WTC11 (cell line): ENCODE measurements at regions not wholly inside any gene's neighbourhood (a gene's known extent, or its start where the extent isn't known, plus 50 kb on each side); places are given as distances from the start of the nearest gene placed in this dataset.

Experiments
- ATAC-seq: fragments of 200-7000 bp; cut with Tn5 transposase; 2 replicates; pipeline ENCODE4 v1.10.0; 2021; ENCODE audit warnings: mild to moderate bottlenecking, moderate library complexity
- CTCF ChIA-PET: fragments of 300-600 bp; sonication (Branson Sonifier 250); formaldehyde crosslinking; loops from one replicate; lab custom pipeline; 2021; ENCODE audit warnings: antibody characterized with exemption; lab: Charles Lee
- POLR2A ChIA-PET: fragments of 350-600 bp; sonication (Branson Sonifier 250); formaldehyde crosslinking; loops from one replicate; lab custom pipeline; 2021; ENCODE audit warnings: antibody characterized with exemption; lab: Charles Lee
- DNase-seq: peaks from one replicate; pipeline ENCODE4 v3.0.0; 2021; ENCODE audit warnings: low spot score
- H3K27ac Mint-ChIP-seq: 2 replicates; pipeline ENCODE4 v1.8.0; 2021; ENCODE audit warnings: mixed read lengths
- H3K27me3 Mint-ChIP-seq: 2 replicates; pipeline ENCODE4 v1.8.0; 2021; ENCODE audit warnings: low read depth, mild to moderate bottlenecking, moderate library complexity, mixed read lengths
- H3K36me3 Mint-ChIP-seq: 2 replicates; pipeline ENCODE4 v1.8.0; 2021; ENCODE audit warnings: mixed read lengths
- H3K4me1 Mint-ChIP-seq: 2 replicates; pipeline ENCODE4 v1.8.0; 2022; ENCODE audit warnings: mixed read lengths
- H3K4me3 Mint-ChIP-seq: 2 replicates; pipeline ENCODE4 v1.8.0; 2021; ENCODE audit warnings: mild to moderate bottlenecking, moderate library complexity, mixed read lengths
- H3K9me3 Mint-ChIP-seq: 2 replicates; pipeline ENCODE4 v1.8.0; 2021; ENCODE audit warnings: mixed read lengths
- ATF1 ChIP-seq: sonication (generic); formaldehyde crosslinking; IDR thresholded peaks from 2 replicates; pipeline ENCODE4 v1.8.1; 2023; ENCODE audit warnings: mild to moderate bottlenecking, moderate library complexity, missing genetic modification reagents
- CREB1 ChIP-seq: sonication (generic); formaldehyde crosslinking; IDR thresholded peaks from 2 replicates; pipeline ENCODE4 v1.8.0; 2023; ENCODE audit warnings: mild to moderate bottlenecking, missing genetic modification reagents
- ELF4 ChIP-seq: sonication (generic); formaldehyde crosslinking; IDR thresholded peaks from 2 replicates; pipeline ENCODE4 v1.8.1; 2022; ENCODE audit warnings: low read depth, mild to moderate bottlenecking, moderate library complexity, missing genetic modification reagents
- ETV6 ChIP-seq: sonication (generic); formaldehyde crosslinking; IDR thresholded peaks from 2 replicates; pipeline ENCODE4 v1.8.1; 2022; ENCODE audit warnings: mild to moderate bottlenecking, missing genetic modification reagents
- NR1H2 ChIP-seq: sonication (generic); formaldehyde crosslinking; IDR thresholded peaks from 2 replicates; pipeline ENCODE4 v1.9.0; 2021; ENCODE audit warnings: mild to moderate bottlenecking, moderate library complexity, missing genetic modification reagents
- PRRX2 ChIP-seq: fragments of 250-450 bp; sonication (Bioruptor Pico); IDR thresholded peaks from 2 replicates; pipeline ENCODE4 v1.8.0; 2021; ENCODE audit warnings: mild to moderate bottlenecking
- SP1 ChIP-seq: sonication (generic); formaldehyde crosslinking; conservative IDR thresholded peaks from 2 replicates; pipeline ENCODE4 v1.8.1; 2022; ENCODE audit warnings: missing genetic modification reagents
- ZNF219 ChIP-seq: sonication (generic); formaldehyde crosslinking; IDR thresholded peaks from 2 replicates; pipeline ENCODE4 v1.8.0; 2023; ENCODE audit warnings: missing genetic modification reagents, mild to moderate bottlenecking, borderline replicate concordance
- ZNF416 ChIP-seq: fragments of 250-450 bp; sonication (Bioruptor Pico); IDR thresholded peaks from 2 replicates; pipeline ENCODE4 v1.9.0; 2021; ENCODE audit warnings: mild to moderate bottlenecking, inconsistent platforms
- ZNF671 ChIP-seq: fragments of 250-450 bp; sonication (Bioruptor Pico); IDR thresholded peaks from 2 replicates; pipeline ENCODE4 v1.8.0; 2021; ENCODE audit warnings: mild to moderate bottlenecking
- TF ChIP-seq, protein P1 (sequence below): sonication (generic); formaldehyde crosslinking; IDR thresholded peaks from 2 replicates; pipeline ENCODE4 v1.8.1; 2022; ENCODE audit warnings: low read depth, missing genetic modification reagents, borderline replicate concordance
- TF ChIP-seq, protein P2 (sequence below): sonication (generic); formaldehyde crosslinking; IDR thresholded peaks from 2 replicates; pipeline ENCODE4 v1.8.1; 2023; ENCODE audit warnings: mild to moderate bottlenecking, missing genetic modification reagents, moderate library complexity
- TF ChIP-seq, protein P3 (sequence below): fragments of 250-450 bp; sonication (Bioruptor Pico); conservative IDR thresholded peaks from 2 replicates; pipeline ENCODE4 v1.9.0; 2021; ENCODE audit warnings: mild to moderate bottlenecking
- TF ChIP-seq, protein P4 (sequence below): sonication (generic); formaldehyde crosslinking; IDR thresholded peaks from 2 replicates; pipeline ENCODE4 v1.8.1; 2023; ENCODE audit warnings: mild to moderate bottlenecking, missing genetic modification reagents, moderate library complexity
- TF ChIP-seq, protein P5 (sequence below): fragments of 250-450 bp; sonication (Bioruptor Pico); IDR thresholded peaks from 2 replicates; pipeline ENCODE4 v1.9.0; 2021; ENCODE audit warnings: mild to moderate bottlenecking, borderline replicate concordance
- TF ChIP-seq, protein P6 (sequence below): sonication (generic); formaldehyde crosslinking; IDR thresholded peaks from 2 replicates; pipeline ENCODE4 v1.8.1; 2022; ENCODE audit warnings: mild to moderate bottlenecking, missing genetic modification reagents, moderate library complexity, borderline replicate concordance
- TF ChIP-seq, protein P7 (sequence below): sonication (generic); formaldehyde crosslinking; IDR thresholded peaks from 2 replicates; pipeline ENCODE4 v1.8.1; 2022; ENCODE audit warnings: mild to moderate bottlenecking, moderate library complexity, missing genetic modification reagents
- TF ChIP-seq, protein P8 (sequence below): fragments of 250-450 bp; sonication (Bioruptor Pico); IDR thresholded peaks from 2 replicates; pipeline ENCODE4 v1.9.0; 2021; ENCODE audit warnings: mild to moderate bottlenecking

DNA sequence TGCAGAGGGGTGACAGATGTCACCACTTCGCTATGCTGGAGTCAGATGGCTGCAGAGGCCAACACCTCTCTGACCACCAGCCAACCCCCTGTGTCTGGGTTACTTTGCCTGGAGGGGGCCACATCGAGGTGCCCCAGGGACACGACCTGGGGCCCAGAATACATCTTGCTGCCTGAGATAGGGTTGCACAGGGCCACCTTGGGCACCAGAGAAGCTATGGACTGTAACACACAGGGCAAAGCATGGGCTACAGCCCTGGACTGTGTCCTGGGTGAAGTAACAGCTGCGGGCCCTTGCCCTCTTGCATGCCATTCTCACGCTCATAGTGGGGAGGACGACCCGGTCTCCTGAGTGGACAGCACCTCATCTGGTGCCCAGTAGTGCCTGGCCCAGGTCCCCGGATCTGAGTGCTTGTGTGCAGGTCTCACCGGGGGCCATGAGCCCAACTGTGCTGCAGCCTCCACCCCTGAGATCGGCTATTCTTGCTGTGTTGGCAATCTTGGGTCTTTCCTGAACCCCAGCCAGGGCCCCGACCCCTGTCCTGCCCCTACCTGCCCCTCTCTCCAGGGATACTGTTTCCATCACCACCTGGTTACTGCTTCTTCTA, 115.2 kb upstream of the GDF10 start:
- ChIA-PET CTCF (no interaction called here), POLR2A (no interaction called here)
- Mint-ChIP-seq H3K27me3 (no peaks in the 10 kb centered on the region), H3K4me3 (no peak overlapping the region), H3K27ac (no peak overlapping the region), H3K4me1 (no peaks in the 10 kb centered on the region), H3K9me3 (peaks cover 22% of the 10 kb centered on the region; the same call in 1 of the 2 replicates), H3K36me3 (no peaks in the 10 kb centered on the region)
- no peak for DNase-seq
- TF ChIP-seq CREB1 (no peak), NR1H2 (CRISPR knock-in tag) (no peak), PRRX2 (CRISPR knock-in tag) (no peak), ETV6 (CRISPR knock-in tag) (no peak), SP1 (CRISPR knock-in tag) (no peak)
- TF ChIP-seq, protein P1, sequence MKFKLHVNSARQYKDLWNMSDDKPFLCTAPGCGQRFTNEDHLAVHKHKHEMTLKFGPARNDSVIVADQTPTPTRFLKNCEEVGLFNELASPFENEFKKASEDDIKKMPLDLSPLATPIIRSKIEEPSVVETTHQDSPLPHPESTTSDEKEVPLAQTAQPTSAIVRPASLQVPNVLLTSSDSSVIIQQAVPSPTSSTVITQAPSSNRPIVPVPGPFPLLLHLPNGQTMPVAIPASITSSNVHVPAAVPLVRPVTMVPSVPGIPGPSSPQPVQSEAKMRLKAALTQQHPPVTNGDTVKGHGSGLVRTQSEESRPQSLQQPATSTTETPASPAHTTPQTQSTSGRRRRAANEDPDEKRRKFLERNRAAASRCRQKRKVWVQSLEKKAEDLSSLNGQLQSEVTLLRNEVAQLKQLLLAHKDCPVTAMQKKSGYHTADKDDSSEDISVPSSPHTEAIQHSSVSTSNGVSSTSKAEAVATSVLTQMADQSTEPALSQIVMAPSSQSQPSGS (CRISPR knock-in tag): no peak
- TF ChIP-seq, protein P2, sequence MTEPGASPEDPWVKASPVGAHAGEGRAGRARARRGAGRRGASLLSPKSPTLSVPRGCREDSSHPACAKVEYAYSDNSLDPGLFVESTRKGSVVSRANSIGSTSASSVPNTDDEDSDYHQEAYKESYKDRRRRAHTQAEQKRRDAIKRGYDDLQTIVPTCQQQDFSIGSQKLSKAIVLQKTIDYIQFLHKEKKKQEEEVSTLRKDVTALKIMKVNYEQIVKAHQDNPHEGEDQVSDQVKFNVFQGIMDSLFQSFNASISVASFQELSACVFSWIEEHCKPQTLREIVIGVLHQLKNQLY (CRISPR knock-in tag): no peak
- TF ChIP-seq, protein P3, sequence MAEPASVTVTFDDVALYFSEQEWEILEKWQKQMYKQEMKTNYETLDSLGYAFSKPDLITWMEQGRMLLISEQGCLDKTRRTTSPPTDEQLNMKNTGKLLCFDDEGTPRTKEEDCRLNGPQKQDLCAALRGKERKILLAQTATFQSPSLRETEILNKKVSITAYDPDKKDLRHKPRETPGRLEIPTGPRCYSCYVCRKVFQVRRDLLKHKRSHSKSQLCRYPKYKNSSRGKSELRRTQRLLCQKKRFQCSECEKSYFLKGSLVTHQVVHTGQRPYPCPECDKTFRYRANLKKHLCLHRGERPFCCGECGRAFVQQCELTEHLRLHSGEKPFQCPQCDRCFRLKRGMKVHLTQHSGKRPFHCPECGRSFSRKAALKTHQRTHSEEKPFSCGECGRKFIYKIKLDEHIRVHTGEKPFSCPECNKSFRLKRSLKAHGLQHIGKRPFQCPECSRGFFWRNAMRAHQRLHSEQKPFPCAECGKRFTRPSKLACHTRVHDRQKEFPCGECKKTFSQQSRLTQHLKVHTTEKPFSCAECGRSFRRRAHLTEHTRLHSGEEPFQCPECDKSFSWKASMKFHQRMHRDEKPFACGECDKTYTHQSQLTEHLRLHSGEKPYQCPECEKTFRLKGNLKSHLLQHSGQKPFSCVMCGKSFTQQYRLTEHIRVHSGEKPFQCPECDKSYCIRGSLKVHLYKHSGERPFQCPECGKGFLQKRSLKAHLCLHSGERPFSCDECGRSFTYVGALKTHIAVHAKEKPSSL (CRISPR knock-in tag): no peak
- TF ChIP-seq, protein P4, sequence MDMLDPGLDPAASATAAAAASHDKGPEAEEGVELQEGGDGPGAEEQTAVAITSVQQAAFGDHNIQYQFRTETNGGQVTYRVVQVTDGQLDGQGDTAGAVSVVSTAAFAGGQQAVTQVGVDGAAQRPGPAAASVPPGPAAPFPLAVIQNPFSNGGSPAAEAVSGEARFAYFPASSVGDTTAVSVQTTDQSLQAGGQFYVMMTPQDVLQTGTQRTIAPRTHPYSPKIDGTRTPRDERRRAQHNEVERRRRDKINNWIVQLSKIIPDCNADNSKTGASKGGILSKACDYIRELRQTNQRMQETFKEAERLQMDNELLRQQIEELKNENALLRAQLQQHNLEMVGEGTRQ: no peak
- TF ChIP-seq, protein P5, sequence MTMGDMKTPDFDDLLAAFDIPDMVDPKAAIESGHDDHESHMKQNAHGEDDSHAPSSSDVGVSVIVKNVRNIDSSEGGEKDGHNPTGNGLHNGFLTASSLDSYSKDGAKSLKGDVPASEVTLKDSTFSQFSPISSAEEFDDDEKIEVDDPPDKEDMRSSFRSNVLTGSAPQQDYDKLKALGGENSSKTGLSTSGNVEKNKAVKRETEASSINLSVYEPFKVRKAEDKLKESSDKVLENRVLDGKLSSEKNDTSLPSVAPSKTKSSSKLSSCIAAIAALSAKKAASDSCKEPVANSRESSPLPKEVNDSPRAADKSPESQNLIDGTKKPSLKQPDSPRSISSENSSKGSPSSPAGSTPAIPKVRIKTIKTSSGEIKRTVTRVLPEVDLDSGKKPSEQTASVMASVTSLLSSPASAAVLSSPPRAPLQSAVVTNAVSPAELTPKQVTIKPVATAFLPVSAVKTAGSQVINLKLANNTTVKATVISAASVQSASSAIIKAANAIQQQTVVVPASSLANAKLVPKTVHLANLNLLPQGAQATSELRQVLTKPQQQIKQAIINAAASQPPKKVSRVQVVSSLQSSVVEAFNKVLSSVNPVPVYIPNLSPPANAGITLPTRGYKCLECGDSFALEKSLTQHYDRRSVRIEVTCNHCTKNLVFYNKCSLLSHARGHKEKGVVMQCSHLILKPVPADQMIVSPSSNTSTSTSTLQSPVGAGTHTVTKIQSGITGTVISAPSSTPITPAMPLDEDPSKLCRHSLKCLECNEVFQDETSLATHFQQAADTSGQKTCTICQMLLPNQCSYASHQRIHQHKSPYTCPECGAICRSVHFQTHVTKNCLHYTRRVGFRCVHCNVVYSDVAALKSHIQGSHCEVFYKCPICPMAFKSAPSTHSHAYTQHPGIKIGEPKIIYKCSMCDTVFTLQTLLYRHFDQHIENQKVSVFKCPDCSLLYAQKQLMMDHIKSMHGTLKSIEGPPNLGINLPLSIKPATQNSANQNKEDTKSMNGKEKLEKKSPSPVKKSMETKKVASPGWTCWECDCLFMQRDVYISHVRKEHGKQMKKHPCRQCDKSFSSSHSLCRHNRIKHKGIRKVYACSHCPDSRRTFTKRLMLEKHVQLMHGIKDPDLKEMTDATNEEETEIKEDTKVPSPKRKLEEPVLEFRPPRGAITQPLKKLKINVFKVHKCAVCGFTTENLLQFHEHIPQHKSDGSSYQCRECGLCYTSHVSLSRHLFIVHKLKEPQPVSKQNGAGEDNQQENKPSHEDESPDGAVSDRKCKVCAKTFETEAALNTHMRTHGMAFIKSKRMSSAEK (CRISPR knock-in tag): no peak
- TF ChIP-seq, protein P6, sequence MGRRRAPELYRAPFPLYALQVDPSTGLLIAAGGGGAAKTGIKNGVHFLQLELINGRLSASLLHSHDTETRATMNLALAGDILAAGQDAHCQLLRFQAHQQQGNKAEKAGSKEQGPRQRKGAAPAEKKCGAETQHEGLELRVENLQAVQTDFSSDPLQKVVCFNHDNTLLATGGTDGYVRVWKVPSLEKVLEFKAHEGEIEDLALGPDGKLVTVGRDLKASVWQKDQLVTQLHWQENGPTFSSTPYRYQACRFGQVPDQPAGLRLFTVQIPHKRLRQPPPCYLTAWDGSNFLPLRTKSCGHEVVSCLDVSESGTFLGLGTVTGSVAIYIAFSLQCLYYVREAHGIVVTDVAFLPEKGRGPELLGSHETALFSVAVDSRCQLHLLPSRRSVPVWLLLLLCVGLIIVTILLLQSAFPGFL (CRISPR knock-in tag): no peak
- ATAC-seq: no peak

DNA sequence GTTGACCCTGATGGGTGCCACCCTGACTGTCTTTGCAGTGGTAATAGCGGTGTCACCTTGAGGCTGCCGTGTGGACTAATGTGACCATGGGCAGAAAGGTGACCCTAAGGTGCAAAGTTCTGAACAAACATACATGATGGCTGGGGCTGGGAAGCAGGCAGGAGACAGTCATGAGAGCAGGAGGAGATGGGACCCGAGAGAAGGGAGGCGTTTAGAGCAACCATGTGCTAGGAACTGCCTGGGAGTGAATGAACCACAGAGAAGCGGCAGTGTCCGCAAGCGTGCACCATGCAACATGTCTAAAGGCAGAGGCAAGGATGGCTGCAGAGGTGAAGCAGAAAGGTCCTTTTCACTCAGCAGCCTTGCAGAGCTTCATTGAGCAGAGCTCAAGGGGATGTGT, 113.1 kb upstream of the GDF10 start:
- Mint-ChIP-seq H3K36me3 (no peaks in the 10 kb centered on the region), H3K4me1 (no peaks in the 10 kb centered on the region), H3K4me3 (no peak overlapping the region), H3K9me3 (peaks cover 23% of the 10 kb centered on the region; the same call in 1 of the 2 replicates), H3K27ac (no peak overlapping the region), H3K27me3 (no peaks in the 10 kb centered on the region)
- ATAC-seq (no peak), DNase-seq (no peak)
- CTCF ChIA-PET: no interaction called here
- POLR2A ChIA-PET: no interaction called here
- TF ChIP-seq ZNF671 (CRISPR knock-in tag) (no peak), ZNF219 (CRISPR knock-in tag) (no peak), ELF4 (CRISPR knock-in tag) (no peak), ZNF416 (CRISPR knock-in tag) (no peak), ATF1 (no peak)
- TF ChIP-seq, protein P7, sequence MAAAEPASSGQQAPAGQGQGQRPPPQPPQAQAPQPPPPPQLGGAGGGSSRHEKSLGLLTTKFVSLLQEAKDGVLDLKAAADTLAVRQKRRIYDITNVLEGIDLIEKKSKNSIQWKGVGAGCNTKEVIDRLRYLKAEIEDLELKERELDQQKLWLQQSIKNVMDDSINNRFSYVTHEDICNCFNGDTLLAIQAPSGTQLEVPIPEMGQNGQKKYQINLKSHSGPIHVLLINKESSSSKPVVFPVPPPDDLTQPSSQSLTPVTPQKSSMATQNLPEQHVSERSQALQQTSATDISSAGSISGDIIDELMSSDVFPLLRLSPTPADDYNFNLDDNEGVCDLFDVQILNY (CRISPR knock-in tag): no peak
- TF ChIP-seq, protein P1 (CRISPR knock-in tag): no peak
- TF ChIP-seq, protein P8, sequence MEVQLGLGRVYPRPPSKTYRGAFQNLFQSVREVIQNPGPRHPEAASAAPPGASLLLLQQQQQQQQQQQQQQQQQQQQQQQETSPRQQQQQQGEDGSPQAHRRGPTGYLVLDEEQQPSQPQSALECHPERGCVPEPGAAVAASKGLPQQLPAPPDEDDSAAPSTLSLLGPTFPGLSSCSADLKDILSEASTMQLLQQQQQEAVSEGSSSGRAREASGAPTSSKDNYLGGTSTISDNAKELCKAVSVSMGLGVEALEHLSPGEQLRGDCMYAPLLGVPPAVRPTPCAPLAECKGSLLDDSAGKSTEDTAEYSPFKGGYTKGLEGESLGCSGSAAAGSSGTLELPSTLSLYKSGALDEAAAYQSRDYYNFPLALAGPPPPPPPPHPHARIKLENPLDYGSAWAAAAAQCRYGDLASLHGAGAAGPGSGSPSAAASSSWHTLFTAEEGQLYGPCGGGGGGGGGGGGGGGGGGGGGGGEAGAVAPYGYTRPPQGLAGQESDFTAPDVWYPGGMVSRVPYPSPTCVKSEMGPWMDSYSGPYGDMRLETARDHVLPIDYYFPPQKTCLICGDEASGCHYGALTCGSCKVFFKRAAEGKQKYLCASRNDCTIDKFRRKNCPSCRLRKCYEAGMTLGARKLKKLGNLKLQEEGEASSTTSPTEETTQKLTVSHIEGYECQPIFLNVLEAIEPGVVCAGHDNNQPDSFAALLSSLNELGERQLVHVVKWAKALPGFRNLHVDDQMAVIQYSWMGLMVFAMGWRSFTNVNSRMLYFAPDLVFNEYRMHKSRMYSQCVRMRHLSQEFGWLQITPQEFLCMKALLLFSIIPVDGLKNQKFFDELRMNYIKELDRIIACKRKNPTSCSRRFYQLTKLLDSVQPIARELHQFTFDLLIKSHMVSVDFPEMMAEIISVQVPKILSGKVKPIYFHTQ (CRISPR knock-in tag): no peak
